Stimulated activated CD4-positive, alpha-beta T cell treated with anti-CD3 and anti-CD28 coated beads, Interleukin-4, amount 100 ng/mL, for 24 hours (primary cell): ENCODE measurements at regions not wholly inside any gene's neighbourhood (a gene's known extent, or its start where the extent isn't known, plus 50 kb on each side); places are given as distances from the start of the nearest gene placed in this dataset.
"Not testable (repeated sequence)": the region's sequence is repeated elsewhere in the genome, so short reads cannot be mapped to it uniquely, and the experiment has no call there.

Experiments
- DNase-seq: peaks from one replicate; pipeline ENCODE4 v3.0.0-alpha.2; 2020

DNA sequence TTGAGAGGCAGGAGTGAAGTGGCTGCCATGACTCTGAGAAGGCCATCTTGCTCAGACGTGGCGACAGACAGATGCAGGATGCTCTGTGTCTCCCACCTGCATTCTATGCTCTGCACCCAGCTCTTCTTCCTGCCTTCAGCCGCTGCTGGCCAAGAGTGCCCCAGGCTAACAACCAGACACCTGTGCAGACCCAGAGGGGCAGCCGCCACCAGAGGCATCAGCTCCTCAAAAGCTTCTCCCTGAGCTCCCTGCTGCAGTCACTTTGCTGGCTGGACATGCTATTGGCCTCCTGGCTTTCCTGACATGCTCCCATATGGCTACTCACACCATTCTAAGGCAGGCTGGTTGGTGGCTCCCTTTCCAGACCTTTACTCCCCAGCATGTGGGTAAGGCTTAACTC, 70.6 kb upstream of the GRB10 start:
- no peak for DNase-seq

DNA sequence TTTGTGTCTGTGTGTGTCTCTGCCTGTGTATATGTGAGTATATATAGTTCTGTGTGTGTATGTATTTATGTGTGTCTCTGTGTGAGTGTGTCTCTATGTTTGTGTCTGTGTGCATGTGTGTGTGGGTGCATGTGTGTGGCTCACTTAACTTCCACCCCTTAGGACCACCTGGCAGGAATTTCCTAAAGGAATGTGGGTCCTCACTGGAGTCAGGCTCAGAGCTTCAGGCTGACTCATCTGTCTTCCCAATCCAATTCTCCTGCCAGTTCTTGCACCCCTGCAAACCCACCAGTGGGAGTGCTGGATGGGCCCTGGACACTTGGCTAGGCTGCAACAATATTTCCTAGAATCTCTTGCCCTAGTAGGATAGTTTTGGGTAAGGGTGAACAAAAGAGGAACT, 70.2 kb upstream of the GRB10 start:
- DNase-seq: no peak

DNA sequence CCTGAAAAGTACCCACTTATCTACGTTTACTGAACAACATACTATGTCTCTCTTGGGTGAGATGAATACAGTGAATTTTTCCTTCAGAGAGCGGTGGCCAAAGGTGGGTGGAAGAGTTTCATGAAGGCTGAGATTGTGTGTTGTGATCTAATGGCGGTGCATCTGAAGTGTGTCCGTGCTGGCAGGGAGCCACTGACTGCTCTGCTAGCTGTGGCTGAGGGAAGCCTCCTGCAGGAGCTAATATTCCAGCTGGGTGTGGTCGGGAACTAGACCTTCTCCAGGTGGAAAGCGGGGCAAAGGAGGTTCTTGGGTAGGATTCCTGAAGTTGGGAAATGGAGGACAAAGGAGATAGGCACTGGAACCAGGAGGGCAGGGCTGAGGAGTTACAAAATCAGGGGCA, 69.2 kb upstream of the GRB10 start:
- no peak for DNase-seq

DNA sequence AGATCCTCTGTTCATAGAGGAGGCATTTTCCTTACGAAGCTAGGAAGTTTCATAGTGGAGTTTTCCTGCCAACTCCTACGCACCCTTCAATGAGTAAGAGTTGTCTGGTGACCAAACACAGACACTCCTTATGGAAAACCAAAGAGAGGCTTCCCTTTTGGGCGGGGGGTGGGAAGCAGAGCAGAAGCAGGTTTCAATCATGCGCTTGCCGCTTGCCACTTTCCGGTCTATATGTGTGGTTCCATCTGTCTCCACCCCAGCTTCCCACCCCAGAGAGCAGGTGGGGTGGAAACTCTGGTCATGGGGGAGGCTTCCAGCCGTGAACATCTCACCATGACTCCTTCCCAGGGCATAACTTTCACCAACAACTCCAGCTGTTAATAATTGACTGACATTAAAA, 68.8 kb upstream of the GRB10 start:
- no peak for DNase-seq

DNA sequence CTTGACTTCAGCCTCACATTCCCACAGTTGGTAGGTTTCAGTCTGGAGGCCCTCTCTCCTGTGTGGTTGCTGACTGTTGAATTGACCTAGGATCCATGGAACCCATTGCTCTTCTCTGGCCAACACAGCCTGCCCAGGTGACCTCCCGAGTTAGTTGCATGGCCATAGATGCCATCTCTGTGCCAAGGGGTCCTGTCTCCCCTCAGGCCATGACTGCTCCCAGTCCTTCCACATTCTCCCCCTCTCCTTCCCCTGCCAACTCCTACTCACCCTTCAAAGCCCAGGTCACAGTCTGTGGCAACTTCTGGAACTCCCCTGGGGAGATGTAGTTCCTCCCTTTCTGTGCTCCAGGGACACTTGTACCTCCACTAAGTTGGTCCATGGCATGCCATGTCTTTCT, 67.3 kb upstream of the GRB10 start:
- DNase-seq: no peak

DNA sequence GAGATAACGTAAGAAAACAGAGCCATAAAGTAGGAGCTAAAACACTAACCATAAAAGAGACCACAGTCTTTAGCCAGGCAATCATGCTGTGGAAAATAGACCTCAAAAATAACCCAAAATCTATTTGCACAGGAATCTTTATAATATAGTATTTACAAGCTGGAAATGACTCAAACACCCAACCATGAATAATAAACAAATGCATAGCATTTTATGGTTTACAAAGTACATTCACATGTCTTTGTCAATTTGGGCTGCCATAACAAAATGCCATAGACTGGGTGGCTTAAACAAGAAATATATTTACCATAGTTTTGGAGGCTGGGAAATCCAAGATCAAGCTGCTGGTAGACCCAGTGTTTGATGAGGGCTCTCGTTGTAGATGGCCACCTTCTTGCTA, 65.5 kb upstream of the GRB10 start:
- no peak for DNase-seq

DNA sequence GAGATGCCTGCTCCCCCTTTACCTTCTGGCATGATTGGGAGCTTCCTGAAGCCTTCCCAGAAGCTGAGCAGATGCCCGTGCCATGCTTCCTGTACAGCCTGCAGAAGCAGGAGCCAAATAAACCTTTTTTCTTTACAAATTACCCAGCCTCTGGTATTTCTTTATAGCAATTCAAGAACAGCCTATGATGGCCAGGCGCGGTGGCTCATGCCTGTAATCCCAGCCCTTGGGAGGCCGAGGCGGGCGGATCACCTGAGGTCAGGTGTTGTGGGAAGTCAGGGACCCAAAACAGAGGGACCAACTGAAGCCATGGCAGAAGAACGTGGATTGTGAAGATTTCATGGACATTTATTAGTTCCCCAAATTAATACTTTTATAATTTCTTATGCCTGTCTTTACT, 62.2 kb upstream of the GRB10 start:
- DNase-seq: not testable (repeated sequence)

DNA sequence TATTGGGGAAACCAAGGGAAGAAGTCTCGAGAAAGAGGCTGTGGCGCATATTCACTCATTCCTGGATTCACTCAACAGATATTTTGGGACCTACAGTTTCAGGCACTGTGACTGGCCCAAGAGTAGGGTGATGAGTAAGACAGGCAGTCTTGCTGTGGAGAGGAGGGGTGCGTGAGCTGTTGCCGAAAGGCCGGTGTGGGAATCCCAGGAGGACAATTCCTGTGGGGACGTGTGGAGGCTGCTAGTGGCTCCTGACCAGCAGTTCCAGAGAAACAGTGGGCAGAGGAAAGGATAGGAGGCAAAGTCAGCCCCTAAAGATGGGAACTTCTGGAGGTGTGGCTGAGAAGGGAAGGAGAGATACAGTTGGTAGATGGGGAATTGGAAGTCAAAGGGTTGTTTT, 59.3 kb upstream of the GRB10 start:
- DNase-seq: no peak

DNA sequence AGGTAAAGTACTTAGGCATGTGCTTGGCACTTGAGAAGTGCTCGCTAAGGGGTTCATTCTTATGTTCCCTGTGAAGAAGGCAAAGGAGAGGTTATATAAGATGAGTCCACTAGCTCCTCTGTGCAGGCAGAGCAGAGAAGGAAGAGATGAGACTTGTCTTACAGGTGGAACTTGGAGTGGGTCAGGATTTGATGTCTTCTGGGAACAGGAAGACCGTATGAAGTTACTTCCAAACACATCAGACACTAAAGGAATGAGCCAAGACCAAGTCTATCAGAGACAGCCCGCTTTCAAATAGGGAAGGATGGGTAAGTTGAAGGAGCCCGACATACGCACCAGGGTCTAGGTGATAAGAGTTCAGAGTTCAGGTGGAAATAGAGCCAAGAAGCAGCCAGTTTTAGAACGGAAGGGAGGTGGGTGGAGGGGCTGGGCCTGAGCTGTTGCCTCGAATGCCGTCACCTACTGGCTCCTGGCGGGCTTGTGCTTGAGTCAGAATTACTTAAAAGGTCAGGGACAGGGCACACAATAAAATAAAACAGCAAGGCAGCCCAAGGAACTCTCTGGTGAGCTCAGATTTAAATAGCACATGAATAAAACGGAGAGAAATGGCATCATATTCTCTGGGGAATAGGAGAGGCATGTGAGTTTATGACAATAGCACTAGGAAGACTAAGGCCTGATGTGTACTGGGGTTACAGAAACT, 56.1 kb upstream of the GRB10 start:
- no peak for DNase-seq

DNA sequence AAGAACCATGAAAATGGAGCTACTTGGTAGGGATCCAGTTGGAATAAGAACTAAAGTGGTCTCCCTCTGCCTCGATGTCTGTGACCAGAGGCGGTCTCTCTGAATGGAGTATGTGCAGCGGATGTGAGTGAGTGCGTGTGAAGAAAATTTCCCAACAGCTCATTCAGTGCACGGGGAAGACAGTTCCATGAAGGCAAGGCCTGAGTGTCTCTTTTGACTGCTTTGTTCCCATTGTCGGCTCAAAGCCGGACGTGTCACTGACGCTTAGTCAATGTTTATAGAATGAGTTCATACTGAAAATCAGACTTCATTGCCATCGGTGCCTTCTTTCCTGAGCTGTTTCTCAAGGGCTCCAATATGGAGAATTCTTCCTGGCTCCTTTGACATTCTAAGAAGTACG, 55.3 kb upstream of the GRB10 start:
- DNase-seq: no peak

DNA sequence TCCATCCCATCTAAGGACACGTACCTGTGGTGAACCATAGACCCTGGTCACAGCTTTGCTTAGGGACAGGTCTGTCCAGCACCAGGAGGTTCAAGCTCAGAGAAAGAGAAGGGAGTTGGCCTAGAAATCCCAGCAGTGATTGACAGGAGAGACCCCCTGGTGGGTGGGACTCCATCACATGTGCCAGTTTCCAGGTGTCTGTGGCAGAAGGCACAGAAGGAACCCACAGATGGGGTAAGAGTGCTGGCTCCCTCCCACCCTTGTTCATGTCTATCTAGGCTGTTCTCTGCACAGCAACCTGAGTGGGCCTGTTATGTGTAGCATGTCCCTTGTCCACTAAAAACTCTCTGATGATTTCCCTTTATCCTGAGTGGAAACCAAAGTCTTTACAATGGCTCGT, 54.0 kb upstream of the GRB10 start:
- DNase-seq: no peak

DNA sequence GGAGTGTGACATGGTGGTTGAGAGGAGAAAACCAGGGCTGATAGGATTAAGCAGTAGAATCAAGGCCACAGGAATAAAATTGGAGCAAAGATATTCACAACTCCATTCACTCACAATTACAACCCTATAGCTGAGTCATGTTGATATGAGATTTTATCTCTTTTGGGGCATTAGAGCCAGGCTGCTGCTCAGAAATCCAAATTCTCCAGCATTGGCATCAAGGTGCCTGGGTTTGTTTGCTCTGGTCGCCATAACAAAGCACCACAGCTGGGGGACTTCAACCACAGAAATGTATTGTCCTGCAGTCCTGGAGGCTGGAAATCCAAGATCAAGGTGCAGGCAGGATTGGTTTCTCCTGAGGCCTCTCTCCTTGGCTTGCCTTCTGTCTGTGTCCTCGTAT, 52.5 kb upstream of the GRB10 start:
- no peak for DNase-seq

DNA sequence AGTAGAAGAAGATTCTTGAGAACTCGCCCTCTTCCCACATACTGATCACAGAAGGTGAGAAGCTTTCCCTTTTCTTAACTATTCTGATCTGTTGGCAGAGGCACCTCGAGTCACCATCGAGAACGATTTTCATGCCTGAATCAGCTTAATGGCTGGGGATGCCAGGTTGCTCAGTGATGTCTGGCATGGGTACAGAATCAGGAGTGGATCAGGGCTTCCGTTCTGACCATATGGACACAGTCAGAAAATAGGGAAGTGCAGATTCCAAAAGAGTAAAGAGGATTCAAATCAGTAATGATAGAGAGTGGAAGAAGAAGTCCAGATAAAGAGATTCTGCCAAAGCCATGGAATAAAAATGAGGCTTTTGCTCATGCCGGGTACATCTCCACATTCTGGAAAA, 52.0 kb upstream of the GRB10 start:
- no peak for DNase-seq

DNA sequence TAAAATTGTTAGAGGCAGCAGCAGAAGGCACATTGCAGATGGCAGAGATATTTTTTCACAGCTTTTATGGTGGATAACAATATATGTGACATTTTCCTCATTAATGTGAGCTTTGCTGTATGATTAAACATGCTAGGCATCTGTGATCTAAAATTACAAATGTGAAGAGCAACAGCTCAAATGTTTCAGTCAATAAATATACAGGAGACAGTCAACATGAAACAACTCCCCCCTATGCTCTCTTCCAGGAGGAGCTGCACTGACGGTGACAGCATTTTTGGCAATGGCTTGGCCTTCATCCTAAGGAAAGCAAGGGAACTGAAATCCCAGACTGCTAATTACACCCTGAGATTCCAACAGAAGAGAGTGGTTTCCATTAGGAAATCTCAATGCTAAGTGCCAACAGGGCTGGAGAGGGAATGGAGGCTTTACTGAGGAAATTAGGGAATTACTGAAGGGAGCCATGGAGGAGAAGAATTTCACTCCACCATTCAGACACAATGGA, 51.4 kb upstream of the GRB10 start:
- no peak for DNase-seq

DNA sequence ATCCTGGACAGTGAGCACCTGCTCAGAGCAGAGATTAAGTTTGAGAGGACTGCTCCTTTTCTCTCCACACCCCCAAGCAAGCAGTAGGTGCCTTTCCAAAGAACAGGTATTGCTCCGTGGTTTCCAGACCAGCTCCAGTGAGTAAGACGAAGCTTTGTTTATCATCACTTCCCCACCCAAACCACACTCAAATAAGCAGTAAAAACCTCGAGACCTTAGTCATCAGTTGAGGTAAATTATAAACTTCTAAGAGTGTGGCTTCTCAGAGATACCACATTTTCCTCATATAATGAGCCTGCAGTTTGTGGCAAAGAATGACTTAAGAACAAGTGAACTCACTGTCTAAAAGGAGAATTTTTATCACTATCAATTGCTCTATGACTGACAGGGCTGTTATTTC, 50.0 kb upstream of the GRB10 start:
- peak; percentile 14 for DNase-seq
